ENCODE measurements at regions not wholly inside any gene's neighbourhood (a gene's known extent, or its start where the extent isn't known, plus 50 kb on each side); places are given as distances from the start of the nearest gene placed in this dataset.

GRCh38 chr15:21267671-21268395 lies 172.5 kb downstream of the POTEB3 start (continued):
- TF ChIP-seq ZNF292 (tag by site-specific recombination; IDR thresholded peaks at IDR 0.05; ENCODE audit: borderline replicate concordance, low read depth) (no peak), ZNF350 (tag by site-specific recombination; IDR thresholded peaks at IDR 0.05) (no peak), MYNN (tag by site-specific recombination; IDR thresholded peaks at IDR 0.05; ENCODE audit: borderline replicate concordance) (no peak), ZNF132 (tag by site-specific recombination; IDR thresholded peaks at IDR 0.05; ENCODE audit: borderline replicate concordance) (no peak), ZNF664 (tag by site-specific recombination; IDR thresholded peaks at IDR 0.05) (no peak), ZNF548 (tag by site-specific recombination; IDR thresholded peaks at IDR 0.05) (no peak), REST (tag by site-specific recombination; IDR thresholded peaks at IDR 0.05) (no peak)

- CTCF ChIA-PET, result no interaction called here
- POLR2A ChIA-PET, result no interaction called here
- no peaks in the 10 kb centered on the region for H3K9me3 ChIP-seq (ENCODE audit: control insufficient read depth, insufficient read depth, low read depth, low read length)
- TF ChIP-seq SETDB1 (IDR thresholded peaks at IDR 0.05; ENCODE audit: insufficient read length, low read length) (no peak), PATZ1 (tag by site-specific recombination; IDR thresholded peaks at IDR 0.05) (no peak), BCL11A (tag by site-specific recombination; IDR thresholded peaks at IDR 0.05; ENCODE audit: low read depth) (no peak), ZNF146 (tag by site-specific recombination; IDR thresholded peaks at IDR 0.05) (no peak), ZNF585B (tag by site-specific recombination; IDR thresholded peaks at IDR 0.05) (no peak), ZNF37A (tag by site-specific recombination; IDR thresholded peaks at IDR 0.05) (no peak), MZF1 (tag by site-specific recombination; IDR thresholded peaks at IDR 0.05; ENCODE audit: borderline replicate concordance) (no peak), FEZF1 (tag by site-specific recombination; IDR thresholded peaks at IDR 0.05) (no peak), ZNF624 (tag by site-specific recombination; IDR thresholded peaks at IDR 0.05) (no peak), ZNF2 (tag by site-specific recombination; IDR thresholded peaks at IDR 0.05) (no peak), ZNF248 (tag by site-specific recombination; IDR thresholded peaks at IDR 0.05) (no peak), ZNF280C (tag by site-specific recombination; IDR thresholded peaks at IDR 0.05) (no peak), ATF2 (tag by site-specific recombination; IDR thresholded peaks at IDR 0.05; ENCODE audit: low read depth) (no peak), HOXA7 (CRISPR knock-in tag; IDR thresholded peaks at IDR 0.05; ENCODE audit: borderline replicate concordance) (no peak), ZBTB44 (tag by site-specific recombination; IDR thresholded peaks at IDR 0.05) (no peak), ZNF48 (tag by site-specific recombination; IDR thresholded peaks at IDR 0.05) (no peak), ZNF211 (tag by site-specific recombination; IDR thresholded peaks at IDR 0.05; ENCODE audit: low read depth) (no peak)
These were observed 173.1 kb downstream of the POTEB3 start for GRCh38 chr15:21267226-21267625.

More at GRCh38 chr15:21267226-21267625, 173.1 kb downstream of the POTEB3 start:
- no peaks in the 10 kb centered on the region for H3K36me3 ChIP-seq (ENCODE audit: control insufficient read depth in 2 of 2, insufficient read depth in 1 of 2, low read length in 2 of 2)
- no peaks in the 10 kb centered on the region for H3K4me1 ChIP-seq (ENCODE audit: control insufficient read depth, insufficient read depth, low read length)
- no peak overlapping the region for H3K4me3 ChIP-seq (ENCODE audit: low read depth, low read length)
- no peak overlapping the region for H3K27ac ChIP-seq (ENCODE audit: extremely low read depth, low read depth, low read length)

Data from HEK293 (cell line).